ENCODE measurements at regions not wholly inside any gene's neighbourhood (a gene's known extent, or its start where the extent isn't known, plus 50 kb on each side); places are given as distances from the start of the nearest gene placed in this dataset.

DNA sequence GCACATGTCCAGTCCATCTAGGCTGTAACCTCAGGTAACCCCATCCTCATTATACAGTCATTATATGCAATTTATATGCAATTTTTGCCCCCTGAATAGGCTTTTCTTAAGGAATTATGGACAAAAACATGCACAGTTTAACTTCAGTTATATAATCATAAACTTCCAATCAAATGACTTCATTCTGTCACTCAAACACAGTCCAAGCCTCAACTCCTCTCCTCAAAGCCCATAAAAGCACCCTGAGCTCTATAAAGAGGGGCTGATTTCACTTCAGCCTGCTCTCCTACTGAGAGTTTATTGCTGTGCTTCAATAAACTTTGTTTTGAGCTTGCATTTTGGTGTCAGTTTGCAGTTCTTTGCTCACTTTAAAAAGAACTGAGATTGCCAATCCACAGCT lies 1805.5 kb downstream of the BRINP3 start (continued):
- TF ChIP-seq, protein P1, sequence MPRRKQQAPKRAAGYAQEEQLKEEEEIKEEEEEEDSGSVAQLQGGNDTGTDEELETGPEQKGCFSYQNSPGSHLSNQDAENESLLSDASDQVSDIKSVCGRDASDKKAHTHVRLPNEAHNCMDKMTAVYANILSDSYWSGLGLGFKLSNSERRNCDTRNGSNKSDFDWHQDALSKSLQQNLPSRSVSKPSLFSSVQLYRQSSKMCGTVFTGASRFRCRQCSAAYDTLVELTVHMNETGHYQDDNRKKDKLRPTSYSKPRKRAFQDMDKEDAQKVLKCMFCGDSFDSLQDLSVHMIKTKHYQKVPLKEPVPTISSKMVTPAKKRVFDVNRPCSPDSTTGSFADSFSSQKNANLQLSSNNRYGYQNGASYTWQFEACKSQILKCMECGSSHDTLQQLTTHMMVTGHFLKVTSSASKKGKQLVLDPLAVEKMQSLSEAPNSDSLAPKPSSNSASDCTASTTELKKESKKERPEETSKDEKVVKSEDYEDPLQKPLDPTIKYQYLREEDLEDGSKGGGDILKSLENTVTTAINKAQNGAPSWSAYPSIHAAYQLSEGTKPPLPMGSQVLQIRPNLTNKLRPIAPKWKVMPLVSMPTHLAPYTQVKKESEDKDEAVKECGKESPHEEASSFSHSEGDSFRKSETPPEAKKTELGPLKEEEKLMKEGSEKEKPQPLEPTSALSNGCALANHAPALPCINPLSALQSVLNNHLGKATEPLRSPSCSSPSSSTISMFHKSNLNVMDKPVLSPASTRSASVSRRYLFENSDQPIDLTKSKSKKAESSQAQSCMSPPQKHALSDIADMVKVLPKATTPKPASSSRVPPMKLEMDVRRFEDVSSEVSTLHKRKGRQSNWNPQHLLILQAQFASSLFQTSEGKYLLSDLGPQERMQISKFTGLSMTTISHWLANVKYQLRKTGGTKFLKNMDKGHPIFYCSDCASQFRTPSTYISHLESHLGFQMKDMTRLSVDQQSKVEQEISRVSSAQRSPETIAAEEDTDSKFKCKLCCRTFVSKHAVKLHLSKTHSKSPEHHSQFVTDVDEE (CRISPR knock-in tag; IDR thresholded peaks at IDR 0.05) = no peak
- TF ChIP-seq CSDC2 (CRISPR knock-in tag; IDR thresholded peaks at IDR 0.05) (no peak), SNAI2 (CRISPR knock-in tag; IDR thresholded peaks at IDR 0.05) (no peak), PATZ1 (CRISPR knock-in tag; IDR thresholded peaks at IDR 0.05; ENCODE audit: borderline replicate concordance) (no peak), PPARA (CRISPR knock-in tag; IDR thresholded peaks at IDR 0.05; ENCODE audit: borderline replicate concordance) (no peak)

- peak; percentile 44; the same call in 1 of the 3 replicates for ATAC-seq
- TF ChIP-seq ISL1 (CRISPR knock-in tag; IDR thresholded peaks at IDR 0.05) = no peak
- TF ChIP-seq SNAI2 (CRISPR knock-in tag; IDR thresholded peaks at IDR 0.05) = no peak
- no peak for TF ChIP-seq ZNF70 (CRISPR knock-in tag; IDR thresholded peaks at IDR 0.05)
- TF ChIP-seq CSDC2 (CRISPR knock-in tag; IDR thresholded peaks at IDR 0.05) = no peak
- TF ChIP-seq ARNTL (CRISPR knock-in tag; IDR thresholded peaks at IDR 0.05; ENCODE audit: borderline replicate concordance, low read depth) = no peak
- TF ChIP-seq ZNF565 (CRISPR knock-in tag; conservative IDR thresholded peaks at IDR 0.05; ENCODE audit: low read depth) = no peak
- no peak for TF ChIP-seq OSR1 (CRISPR knock-in tag; IDR thresholded peaks at IDR 0.05)
- no peak for TF ChIP-seq ZFP3 (CRISPR knock-in tag; IDR thresholded peaks at IDR 0.05)
- TF ChIP-seq POU6F1 (CRISPR knock-in tag; IDR thresholded peaks at IDR 0.05; ENCODE audit: borderline replicate concordance, low read depth) = no peak
- TF ChIP-seq CSRNP3 (CRISPR knock-in tag; IDR thresholded peaks at IDR 0.05) = no peak
- no peak for TF ChIP-seq RARB (CRISPR knock-in tag; IDR thresholded peaks at IDR 0.05)
- no peak for TF ChIP-seq CREB5 (CRISPR knock-in tag; IDR thresholded peaks at IDR 0.05; ENCODE audit: low read depth)
- no peak for TF ChIP-seq ESRRG (CRISPR knock-in tag; IDR thresholded peaks at IDR 0.05)
- no peak for TF ChIP-seq TCF4 (CRISPR knock-in tag; IDR thresholded peaks at IDR 0.05; ENCODE audit: borderline replicate concordance)
- no peak for TF ChIP-seq ZC3H10 (CRISPR knock-in tag; IDR thresholded peaks at IDR 0.05)
- no peak for TF ChIP-seq GLIS3 (CRISPR knock-in tag; IDR thresholded peaks at IDR 0.05)
- TF ChIP-seq PPARA (CRISPR knock-in tag; IDR thresholded peaks at IDR 0.05; ENCODE audit: borderline replicate concordance) = no peak
- no peak for TF ChIP-seq BACH2 (CRISPR knock-in tag; IDR thresholded peaks at IDR 0.05; ENCODE audit: borderline replicate concordance)
- TF ChIP-seq, protein P1 (CRISPR knock-in tag; IDR thresholded peaks at IDR 0.05) = no peak
Observed at GRCh38 chr1:188689542-188689941, 1788.1 kb downstream of the BRINP3 start.

All from SK-N-SH treated with all-trans-retinoic acid at 6 μM for 48 hours (cell line).